HepG2 (cell line): ENCODE measurements at regions not wholly inside any gene's neighbourhood (a gene's known extent, or its start where the extent isn't known, plus 50 kb on each side); places are given as distances from the start of the nearest gene placed in this dataset.
"Not testable (repeated sequence)": the region's sequence is repeated elsewhere in the genome, so short reads cannot be mapped to it uniquely, and the experiment has no call there.

Experiments
- ATAC-seq: fragments of 200-7000 bp; cut with Tn5 transposase; 3 replicates; pipeline ENCODE4 v1.9.1; 2020; ENCODE audit warnings: mild to moderate bottlenecking, moderate library complexity
- BruUV-seq: library from RNA; stranded (reverse); fragments of 400-500 nt; replicated peaks from 2 replicates; lab custom pipeline; 2021; lab: Mats Ljungman, UMichigan
- CTCF ChIA-PET: fragments of 300-600 bp; formaldehyde crosslinking; extraction: SDS; loops from one replicate; lab custom pipeline; 2021; ENCODE audit warnings: low total read pairs, inconsistent platforms, low intra/inter-chr PET ratio; lab: Yijun Ruan, JAX
- POLR2A ChIA-PET: fragments of 350-600 bp; sonication (Branson Sonifier 250); formaldehyde crosslinking; loops from one replicate; lab custom pipeline; 2020; ENCODE audit warnings: antibody characterized with exemption, inconsistent platforms; lab: Yijun Ruan, JAX
- DNase-seq: peaks from one replicate; pipeline ENCODE4 v3.0.0-alpha.2; 2015; ENCODE audit warnings: low spot score
- FAIRE-seq: peaks from 3 replicates; lab custom pipeline; 2011; peaks lifted over from hg19 to GRCh38; lab: Jason Lieb, UNC
- H2AFZ ChIP-seq: one replicate; pipeline ENCODE4 v1.6.1; 2011; ENCODE audit warnings: low read length, inconsistent platforms
- H3K27ac ChIP-seq: fragments of 300-600 bp; 3 replicates; pipeline ENCODE4 v1.8.0; 2011; ENCODE audit warnings: mixed run types, mild to moderate bottlenecking, mixed read lengths, low read length, inconsistent platforms; ENCODE audit not compliant: insufficient read depth; ENCODE audit errors: extremely low read length
- H3K27me3 ChIP-seq, 2 experiments: fragments of 200-600 bp in 1 of 2; 2 replicates in 1 of 2; 3 replicates in 1 of 2; pipeline versions ENCODE4 v1.6.0 to v1.8.0; 2011; ENCODE audit warnings: low read length in 2 of 2, mild to moderate bottlenecking in 2 of 2, moderate library complexity in 2 of 2, inconsistent platforms in 1 of 2; ENCODE audit not compliant: insufficient read depth in 2 of 2, control insufficient read depth in 1 of 2
- H3K36me3 ChIP-seq, 2 experiments: fragments of 200-600 bp in 1 of 2; replicated peaks in 1 of 2; 2 replicates in 1 of 2; 3 replicates in 1 of 2; pipeline versions ENCODE4 v1.5.1 to v1.8.0; 2011; ENCODE audit warnings: low read length in 2 of 2, inconsistent platforms in 1 of 2; ENCODE audit not compliant: insufficient read depth in 2 of 2, control insufficient read depth in 1 of 2
- H3K4me1 ChIP-seq: 2 replicates; pipeline ENCODE4 v1.5.1; 2012; ENCODE audit warnings: low read length, inconsistent platforms; ENCODE audit not compliant: insufficient read depth
- H3K4me2 ChIP-seq: 2 replicates; pipeline ENCODE4 v1.6.0; 2011; ENCODE audit warnings: low read depth, low read length, inconsistent platforms
- H3K4me3 ChIP-seq, 3 experiments: fragments of 200-600 bp in 1 of 3; sonication (generic), shearing (Covaris generic) in 1 of 3; replicated peaks in 1 of 3; 2 replicates each; pipeline ENCODE4 v1.5.1; 2011 to 2016; ENCODE audit warnings: low read length in 3 of 3, inconsistent platforms in 2 of 3, low read depth in 2 of 3, mild to moderate bottlenecking in 2 of 3, control low read depth in 1 of 3, mixed read lengths in 1 of 3; ENCODE audit not compliant: insufficient read depth in 1 of 3
- H3K79me2 ChIP-seq: one replicate; pipeline ENCODE4 v1.6.1; 2011; ENCODE audit warnings: low read length, inconsistent platforms; ENCODE audit not compliant: insufficient read depth
- H3K9ac ChIP-seq: 2 replicates; pipeline ENCODE4 v1.6.0; 2011; ENCODE audit warnings: mild to moderate bottlenecking, low read depth, low read length, inconsistent platforms; ENCODE audit not compliant: insufficient read depth
- H3K9me3 ChIP-seq: 2 replicates; pipeline ENCODE4 v1.5.1; 2012; ENCODE audit warnings: mild to moderate bottlenecking, low read length
- H4K20me1 ChIP-seq: 2 replicates; pipeline ENCODE4 v1.6.0; 2011; ENCODE audit warnings: inconsistent platforms, mild to moderate bottlenecking, low read length, moderate library complexity; ENCODE audit not compliant: insufficient read depth
- MEIS2 ChIP-seq: sonication (generic); formaldehyde crosslinking; IDR thresholded peaks from 2 replicates; pipeline ENCODE4 v1.9.0; 2021; ENCODE audit warnings: mild to moderate bottlenecking, missing genetic modification reagents
- NBN ChIP-seq: fragments of 450-650 bp; conservative IDR thresholded peaks from 2 replicates; pipeline ENCODE4 v1.6.1; 2017
- NCOA1 ChIP-seq: sonication (generic); formaldehyde crosslinking; IDR thresholded peaks from 2 replicates; pipeline ENCODE4 v1.9.0; 2021; ENCODE audit warnings: missing genetic modification reagents
- NRL ChIP-seq: sonication (generic); formaldehyde crosslinking; IDR thresholded peaks from 2 replicates; pipeline ENCODE4 v1.5.0; 2020; ENCODE audit warnings: missing genetic modification reagents, mild to moderate bottlenecking, moderate library complexity, borderline replicate concordance
- PBX2 ChIP-seq: IDR thresholded peaks from 2 replicates; pipeline ENCODE4 v1.6.1; 2016; ENCODE audit warnings: control low read depth
- RFX3 ChIP-seq: IDR thresholded peaks from 2 replicates; pipeline ENCODE4 v1.6.1; 2016; ENCODE audit warnings: missing biosample characterization, missing genetic modification reagents
- SOX13 ChIP-seq, 3 experiments: fragments of 450-650 bp in 1 of 3; sonication (generic) in 1 of 3; formaldehyde crosslinking in 1 of 3; IDR thresholded peaks in 2 of 3; conservative IDR thresholded peaks in 1 of 3; 2 replicates each; pipeline versions ENCODE4 v1.5.0 to v1.6.1; 2016 to 2020; ENCODE audit warnings: antibody characterized with exemption in 1 of 3, mild to moderate bottlenecking in 1 of 3, missing compliant biosample characterization in 1 of 3, missing genetic modification reagents in 1 of 3, moderate library complexity in 1 of 3
- ZNF225 ChIP-seq: sonication (generic); formaldehyde crosslinking; IDR thresholded peaks from 2 replicates; pipeline ENCODE4 v1.4.0; 2020; ENCODE audit warnings: mild to moderate bottlenecking, missing genetic modification reagents
- ZNF3 ChIP-seq: IDR thresholded peaks from 2 replicates; pipeline ENCODE4 v1.7.0; 2017; ENCODE audit warnings: inconsistent platforms
- ZNF616 ChIP-seq: sonication (generic); formaldehyde crosslinking; IDR thresholded peaks from 2 replicates; pipeline ENCODE4 v1.5.0; 2020; ENCODE audit warnings: low read depth, mild to moderate bottlenecking, missing genetic modification reagents
- ZUFSP ChIP-seq: sonication (generic); formaldehyde crosslinking; IDR thresholded peaks from 2 replicates; pipeline ENCODE4 v1.9.0; 2021; ENCODE audit warnings: missing genetic modification reagents, mild to moderate bottlenecking, borderline replicate concordance
- WGBS: methylation state at CpG from one replicate; pipeline ENCODE4 v1.1.6; 2017; ENCODE audit warnings: low lambda C conversion rate; 5-methylcytosine and 5-hydroxymethylcytosine counted together
- in situ Hi-C: cut with HindIII; loops from 2 replicates; pipeline ENCODE4 v1.10.0; 2017; ENCODE audit warnings: low pct_unique_long_range_greater_than_20kb; ENCODE audit not compliant: extremely low pct_ligation_motif_present
- intact Hi-C: fragments of 100-400 bp; cut with micrococcal nuclease; formaldehyde crosslinking; loops from one replicate; pipeline ENCODE4 v1.10.0; 2022; ENCODE audit not compliant: unreplicated experiment

GRCh38 chrX:128396601-128397000 lies 344.4 kb upstream of the ACTRT1 start (continued):
- TF ChIP-seq ZUFSP (CRISPR knock-in tag): no peak
- no peak for TF ChIP-seq NRL (CRISPR knock-in tag)
- no peak for TF ChIP-seq NBN
- TF ChIP-seq NCOA1 (CRISPR knock-in tag): no peak
- no peak for TF ChIP-seq SOX13 (IDR thresholded peaks at IDR 0.05)
- TF ChIP-seq SOX13 (CRISPR knock-in tag; conservative IDR thresholded peaks at IDR 0.05 in 1 of 2, IDR thresholded peaks at IDR 0.05 in 1 of 2): no peak
- TF ChIP-seq ZNF616 (CRISPR knock-in tag): no peak
- no peak for TF ChIP-seq MEIS2 (CRISPR knock-in tag)
- no peak for TF ChIP-seq ZNF3 (CRISPR knock-in tag)
- TF ChIP-seq PBX2: no peak
- TF ChIP-seq ZNF225: no peak
- TF ChIP-seq RFX3: no peak

GRCh38 chrX:128383846-128384245 lies 331.6 kb upstream of the ACTRT1 start:
- intact Hi-C loops, POLR2A ChIA-PET, H3K9me3 ChIP-seq, H3K4me1 ChIP-seq, CTCF ChIA-PET, H3K27ac ChIP-seq, ATAC-seq, BruUV-seq, DNase-seq, in situ Hi-C loops, FAIRE-seq, H2AFZ ChIP-seq, H4K20me1 ChIP-seq, H3K4me3 ChIP-seq, H3K27me3 ChIP-seq, H3K9ac ChIP-seq, H3K4me2 ChIP-seq, H3K36me3 ChIP-seq, H3K79me2 ChIP-seq: not testable (repeated sequence)
- whole genome bisulfite sequencing: no CpG with 5 or more reads among the region's 3 CpGs
